T-cell (primary cell): ENCODE measurements at regions not wholly inside any gene's neighbourhood (a gene's known extent, or its start where the extent isn't known, plus 50 kb on each side); places are given as distances from the start of the nearest gene placed in this dataset.

Source experiments
- ATAC-seq, 4 experiments: fragments of 200-7000 bp in 3 of 4; fragments of 150-1000 bp in 1 of 4; cut with Tn5 transposase; replicated peaks in 1 of 4; 1 replicate in 3 of 4; 2 replicates in 1 of 4; pipeline ENCODE4 v1.10.0; 2021; ENCODE audit warnings: moderate library complexity in 3 of 4, mild to moderate bottlenecking in 2 of 4, moderate number of reproducible peaks in 1 of 4
- CTCF ChIA-PET, 2 donors: fragments of 300-600 bp; sonication (Branson Sonifier 250); formaldehyde crosslinking; loops; one replicate each; lab custom pipeline; 2022; ENCODE audit warnings: antibody characterized with exemption in 2 of 2; lab: Charles Lee
- POLR2A ChIA-PET, 2 donors: fragments of 300-600 bp; sonication (Branson Sonifier 250); formaldehyde crosslinking; loops; one replicate each; lab custom pipeline; 2022; ENCODE audit warnings: antibody characterized with exemption in 2 of 2; lab: Charles Lee
- DNase-seq, 35 experiments: peaks; one replicate each; pipeline versions ENCODE4 v3.0.0 to v3.0.0-alpha.2; 2013 to 2023
- H3K27ac ChIP-seq: one replicate; pipeline ENCODE4 v1.5.1; 2013; ENCODE audit warnings: low read length
- H3K27me3 ChIP-seq, 2 experiments: replicated peaks in 1 of 2; 1 replicate in 1 of 2; 2 replicates in 1 of 2; pipeline versions ENCODE4 v1.6.1 to v1.7.0; 2013; ENCODE audit warnings: low read length in 1 of 2, mixed read lengths in 1 of 2; ENCODE audit not compliant: control insufficient read depth in 2 of 2, insufficient read depth in 2 of 2; ENCODE audit errors: extremely low read depth in 1 of 2
- H3K36me3 ChIP-seq, 2 donors: 1 replicate in 1 of 2; 2 replicates in 1 of 2; pipeline versions ENCODE4 v1.6.1 to v1.7.0; 2013; ENCODE audit warnings: low read length in 1 of 2; ENCODE audit not compliant: control insufficient read depth in 2 of 2, insufficient read depth in 1 of 2; ENCODE audit errors: extremely low read depth in 1 of 2
- H3K4me1 ChIP-seq, 2 experiments: 1 replicate in 1 of 2; 2 replicates in 1 of 2; pipeline versions ENCODE4 v1.6.1 to v1.7.0; 2013; ENCODE audit warnings: low read length in 2 of 2, mixed read lengths in 1 of 2; ENCODE audit not compliant: insufficient read depth in 2 of 2, control insufficient read depth in 1 of 2; ENCODE audit errors: extremely low read depth in 1 of 2
- H3K4me3 ChIP-seq, 2 donors: 1 replicate in 1 of 2; 2 replicates in 1 of 2; pipeline versions ENCODE4 v1.5.1 to v1.7.0; 2013; ENCODE audit warnings: mild to moderate bottlenecking in 2 of 2, low read length in 1 of 2, moderate library complexity in 1 of 2; ENCODE audit not compliant: control insufficient read depth in 1 of 2; ENCODE audit errors: extremely low read depth in 1 of 2
- H3K9me3 ChIP-seq: 2 replicates; pipeline ENCODE4 v1.7.0; 2013
- H3K27ac Mint-ChIP-seq, 2 donors: one replicate each; pipeline ENCODE4 v1.8.0; 2020 to 2021; ENCODE audit warnings: mild to moderate bottlenecking in 2 of 2, mixed read lengths in 2 of 2
- H3K27me3 Mint-ChIP-seq, 2 donors: one replicate each; pipeline ENCODE4 v1.8.0; 2021 to 2022; ENCODE audit warnings: mixed read lengths in 2 of 2
- H3K36me3 Mint-ChIP-seq: one replicate; pipeline ENCODE4 v1.8.0; 2021; ENCODE audit warnings: mixed read lengths
- H3K4me1 Mint-ChIP-seq, 3 donors: one replicate each; pipeline ENCODE4 v1.8.0; 2020 to 2022; ENCODE audit warnings: mixed read lengths in 3 of 3, mild to moderate bottlenecking in 1 of 3
- H3K4me3 Mint-ChIP-seq, 3 donors: one replicate each; pipeline ENCODE4 v1.8.0; 2020 to 2022; ENCODE audit warnings: mild to moderate bottlenecking in 3 of 3, mixed read lengths in 3 of 3, moderate library complexity in 3 of 3
- H3K9me3 Mint-ChIP-seq, 3 donors: one replicate each; pipeline ENCODE4 v1.8.0; 2020 to 2022; ENCODE audit warnings: mixed read lengths in 3 of 3
- WGBS: methylation state at CpG from one replicate; pipeline ENCODE4 v1.1.5; 2013; ENCODE audit warnings: missing lambda C conversion rate; ENCODE audit not compliant: insufficient coverage; 5-methylcytosine and 5-hydroxymethylcytosine counted together

GRCh38 chr3:103601666-103602065 is 1166.9 kb downstream of the ZPLD1 start:
- WGBS = no CpG with 5 or more reads among the region's 1 CpG
- DNase-seq (no peak), ATAC-seq (no peak)
- no peak overlapping the region for H3K27ac ChIP-seq
- H3K9me3 ChIP-seq = no peaks in the 10 kb centered on the region
- no peaks in the 10 kb centered on the region for H3K4me1 ChIP-seq
- Mint-ChIP-seq H3K4me3 (no peak overlapping the region), H3K27ac (no peak overlapping the region), H3K9me3 (peaks cover 2 to 23% (median 3%) of the 10 kb centered on the region in 3 donors), H3K4me1 (no peaks in the 10 kb centered on the region), H3K27me3 (no peaks in the 10 kb centered on the region), H3K36me3 (no peaks in the 10 kb centered on the region)
- ChIA-PET POLR2A (no interaction called here), CTCF (no interaction called here)
- H3K4me3 ChIP-seq = no peak overlapping the region
- H3K27me3 ChIP-seq = no peaks in the 10 kb centered on the region
- no peaks in the 10 kb centered on the region for H3K36me3 ChIP-seq

GRCh38 chr3:103609472-103609871 is 1174.7 kb downstream of the ZPLD1 start:
- H3K27me3 Mint-ChIP-seq = no peaks in the 10 kb centered on the region
- no CpG with 5 or more reads among the region's 2 CpGs for WGBS
- Histone ChIP-seq H3K36me3 (no peaks in the 10 kb centered on the region), H3K4me1 (no peaks in the 10 kb centered on the region), H3K27me3 (no peaks in the 10 kb centered on the region), H3K4me3 (no peak overlapping the region), H3K27ac (no peak overlapping the region), H3K9me3 (no peaks in the 10 kb centered on the region)
- no peak for DNase-seq
- no peak overlapping the region for H3K27ac Mint-ChIP-seq
- H3K4me1 Mint-ChIP-seq = no peaks in the 10 kb centered on the region
- POLR2A ChIA-PET = no interaction called here
- peaks cover 3 to 5% (median 5%) of the 10 kb centered on the region in 3 donors for H3K9me3 Mint-ChIP-seq
- H3K4me3 Mint-ChIP-seq = no peak overlapping the region
- H3K36me3 Mint-ChIP-seq = no peaks in the 10 kb centered on the region
- ATAC-seq = no peak
- CTCF ChIA-PET = no interaction called here

- H3K4me1 ChIP-seq = no peaks in the 10 kb centered on the region
- H3K4me3 Mint-ChIP-seq = no peak overlapping the region
- ChIA-PET CTCF (no interaction called here), POLR2A (no interaction called here)
- H3K36me3 ChIP-seq = no peaks in the 10 kb centered on the region
- WGBS = no CpG with 5 or more reads among the region's 2 CpGs
- no peaks in the 10 kb centered on the region for H3K36me3 Mint-ChIP-seq
- DNase-seq (no peak), ATAC-seq (no peak)
- no peak overlapping the region for H3K27ac ChIP-seq
- no peaks in the 10 kb centered on the region for H3K27me3 Mint-ChIP-seq
- no peaks in the 10 kb centered on the region for H3K27me3 ChIP-seq
- no peaks in the 10 kb centered on the region for H3K9me3 ChIP-seq
- no peak overlapping the region for H3K4me3 ChIP-seq
- H3K4me1 Mint-ChIP-seq = no peaks in the 10 kb centered on the region
- peaks cover 0 to 3% (median 3%) of the 10 kb centered on the region in 3 donors for H3K9me3 Mint-ChIP-seq
- H3K27ac Mint-ChIP-seq = no peak overlapping the region
Observed at GRCh38 chr3:103613397-103614156, 1178.8 kb downstream of the ZPLD1 start.

- ATAC-seq = no peak
- POLR2A ChIA-PET = no interaction called here
- Mint-ChIP-seq H3K36me3 (no peaks in the 10 kb centered on the region), H3K4me3 (no peak overlapping the region), H3K4me1 (no peaks in the 10 kb centered on the region), H3K27me3 (no peaks in the 10 kb centered on the region), H3K9me3 (peaks cover 0 to 3% (median 3%) of the 10 kb centered on the region in 3 donors), H3K27ac (no peak overlapping the region)
- H3K4me3 ChIP-seq = no peak overlapping the region
- no peaks in the 10 kb centered on the region for H3K9me3 ChIP-seq
- CTCF ChIA-PET = no interaction called here
- no peaks in the 10 kb centered on the region for H3K36me3 ChIP-seq
- no peaks in the 10 kb centered on the region for H3K4me1 ChIP-seq
- no peaks in the 10 kb centered on the region for H3K27me3 ChIP-seq
- no peak for DNase-seq
- H3K27ac ChIP-seq = no peak overlapping the region
Observed at GRCh38 chr3:103614719-103615118, 1179.9 kb downstream of the ZPLD1 start.

- Mint-ChIP-seq H3K9me3 (peaks cover 3 to 7% (median 4%) of the 10 kb centered on the region in 3 donors), H3K27ac (no peak overlapping the region), H3K4me3 (no peak overlapping the region), H3K36me3 (no peaks in the 10 kb centered on the region), H3K27me3 (no peaks in the 10 kb centered on the region), H3K4me1 (no peaks in the 10 kb centered on the region)
- Histone ChIP-seq H3K9me3 (no peaks in the 10 kb centered on the region), H3K4me1 (no peaks in the 10 kb centered on the region), H3K27me3 (no peaks in the 10 kb centered on the region), H3K4me3 (no peak overlapping the region), H3K36me3 (no peaks in the 10 kb centered on the region), H3K27ac (no peak overlapping the region)
- DNase-seq = no peak
- CTCF ChIA-PET = no interaction called here
- POLR2A ChIA-PET = no interaction called here
- no CpG with 5 or more reads among the region's 2 CpGs for WGBS
- no peak for ATAC-seq
Observed at GRCh38 chr3:103617961-103618360, 1183.1 kb downstream of the ZPLD1 start.

GRCh38 chr3:103624271-103624670 is 1189.5 kb downstream of the ZPLD1 start:
- WGBS = no CpG with 5 or more reads among the region's 1 CpG
- DNase-seq = no peak

More at GRCh38 chr3:103624271-103624670, 1189.5 kb downstream of the ZPLD1 start:
- no peak overlapping the region for H3K4me3 Mint-ChIP-seq
- Histone ChIP-seq H3K9me3 (peaks cover under 1% of the 10 kb centered on the region), H3K27me3 (no peaks in the 10 kb centered on the region), H3K36me3 (no peaks in the 10 kb centered on the region), H3K4me1 (no peaks in the 10 kb centered on the region), H3K4me3 (no peak overlapping the region), H3K27ac (no peak overlapping the region)
- H3K27ac Mint-ChIP-seq = no peak overlapping the region
- ChIA-PET CTCF (no interaction called here), POLR2A (interaction anchor here in 1 of 2 donors (0.6 kb wide), 1 partner anchor 15 kb away, joined by 3 read pairs; no protein-coding TSS in a partner anchor)
- H3K27me3 Mint-ChIP-seq = no peaks in the 10 kb centered on the region
- no peak for ATAC-seq
- peaks cover 0 to 26% (median 4%) of the 10 kb centered on the region in 3 donors for H3K9me3 Mint-ChIP-seq
- H3K36me3 Mint-ChIP-seq = no peaks in the 10 kb centered on the region
- H3K4me1 Mint-ChIP-seq = no peaks in the 10 kb centered on the region
